Skeletal muscle tissue (tissue), 3 donors: ENCODE measurements at regions not wholly inside any gene's neighbourhood (a gene's known extent, or its start where the extent isn't known, plus 50 kb on each side); places are given as distances from the start of the nearest gene placed in this dataset.

Source experiments
- H3K27ac ChIP-seq: one replicate; pipeline ENCODE4 v1.7.0; 2013; ENCODE audit warnings: mild to moderate bottlenecking, low read depth, low read length, inconsistent platforms
- H3K27me3 ChIP-seq, 3 donors: one replicate each; pipeline ENCODE4 v1.7.0; 2013; ENCODE audit warnings: low read length in 3 of 3; ENCODE audit not compliant: control insufficient read depth in 3 of 3, insufficient read depth in 3 of 3
- H3K36me3 ChIP-seq, 3 donors: one replicate each; pipeline ENCODE4 v1.7.0; 2013; ENCODE audit warnings: low read length in 3 of 3; ENCODE audit not compliant: control insufficient read depth in 3 of 3, insufficient read depth in 3 of 3
- H3K4me1 ChIP-seq, 3 donors: one replicate each; pipeline ENCODE4 v1.7.0; 2013; ENCODE audit warnings: low read length in 3 of 3, mild to moderate bottlenecking in 3 of 3; ENCODE audit not compliant: control insufficient read depth in 3 of 3, insufficient read depth in 3 of 3
- H3K4me3 ChIP-seq, 3 donors: one replicate each; pipeline ENCODE4 v1.7.0; 2013; ENCODE audit warnings: low read length in 3 of 3
- H3K9ac ChIP-seq, 3 donors: one replicate each; pipeline ENCODE4 v1.7.0; 2013; ENCODE audit warnings: low read length in 3 of 3, mild to moderate bottlenecking in 3 of 3, moderate library complexity in 2 of 3, low read depth in 1 of 3
- H3K9me3 ChIP-seq, 3 donors: one replicate each; pipeline ENCODE4 v1.7.0; 2013; ENCODE audit warnings: low read length in 3 of 3; ENCODE audit not compliant: control insufficient read depth in 3 of 3
- donor health status: Osteomylitis.

DNA sequence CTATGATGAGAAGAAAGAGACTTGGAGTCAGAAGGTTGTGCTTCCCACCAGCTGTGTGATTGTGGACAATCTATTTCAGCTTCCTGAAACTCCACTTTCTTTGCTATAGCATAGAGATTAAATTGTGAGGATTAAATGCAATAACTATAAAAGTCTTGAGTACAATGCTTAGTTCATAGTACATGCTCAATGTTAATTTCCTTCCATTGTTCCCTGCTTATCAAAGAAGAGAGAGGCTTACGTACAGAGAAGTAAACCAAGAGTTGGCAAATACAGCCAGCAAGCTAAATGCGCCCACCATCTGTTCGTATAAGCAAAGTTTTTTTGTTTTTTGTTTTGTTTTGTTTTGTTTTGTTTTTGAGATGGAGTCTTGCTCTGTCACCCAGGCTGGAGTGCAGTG lies 317.9 kb upstream of the NFIA start:
- Histone ChIP-seq H3K4me1 (peaks cover 0 to 6% (median 2%) of the 10 kb centered on the region in 3 donors), H3K9me3 (no peaks in the 10 kb centered on the region), H3K36me3 (no peaks in the 10 kb centered on the region), H3K4me3 (no peak overlapping the region), H3K27me3 (no peaks in the 10 kb centered on the region), H3K27ac (no peak overlapping the region), H3K9ac (no peak overlapping the region)

DNA sequence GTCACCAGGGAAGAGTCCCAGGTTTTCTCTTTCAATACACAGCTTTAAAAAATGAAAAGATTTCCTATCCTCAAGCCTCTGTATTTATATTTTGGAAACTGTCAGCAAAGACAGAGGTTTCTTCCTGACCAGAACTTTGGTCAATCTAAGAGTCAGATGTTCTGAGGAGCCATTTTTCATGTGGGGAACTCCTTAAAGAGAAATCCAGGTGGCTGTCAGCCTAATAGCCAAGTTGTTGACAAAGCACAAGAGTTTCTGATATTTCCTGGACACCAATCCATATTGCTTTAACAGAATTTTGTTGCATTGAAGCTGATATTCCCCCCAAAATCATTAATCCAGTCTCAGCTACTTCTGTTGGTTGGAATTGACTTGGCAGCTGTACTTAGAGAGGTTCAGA lies 318.6 kb upstream of the NFIA start:
- H3K36me3 ChIP-seq: no peaks in the 10 kb centered on the region
- H3K9ac ChIP-seq: no peak overlapping the region
- H3K4me1 ChIP-seq: peaks cover 0 to 6% (median 2%) of the 10 kb centered on the region in 3 donors
- H3K27ac ChIP-seq: no peak overlapping the region
- no peak overlapping the region for H3K4me3 ChIP-seq
- no peaks in the 10 kb centered on the region for H3K27me3 ChIP-seq
- H3K9me3 ChIP-seq: no peaks in the 10 kb centered on the region

DNA sequence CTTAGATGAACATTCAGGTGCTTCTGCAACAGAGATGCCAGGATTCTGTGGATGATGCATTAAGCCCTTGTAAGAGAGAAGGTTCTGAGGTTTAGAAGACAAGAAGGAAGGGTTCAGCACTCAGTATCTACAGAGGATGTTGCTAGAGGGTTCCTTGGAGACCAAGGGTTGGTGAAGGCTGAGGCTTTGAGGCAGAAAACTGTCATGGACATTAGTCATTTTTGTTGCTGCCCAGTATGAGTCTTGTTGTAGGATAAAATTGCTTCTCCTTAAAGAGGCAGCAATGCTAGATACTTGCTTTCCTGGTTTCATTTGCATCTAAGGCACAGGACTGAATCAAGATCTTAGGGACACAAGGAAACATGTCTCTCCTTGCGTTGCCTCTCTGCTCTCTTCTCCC lies 319.4 kb upstream of the NFIA start:
- H3K4me3 ChIP-seq: no peak overlapping the region
- H3K4me1 ChIP-seq: peaks cover 0 to 6% (median 2%) of the 10 kb centered on the region in 3 donors
- no peaks in the 10 kb centered on the region for H3K27me3 ChIP-seq
- no peaks in the 10 kb centered on the region for H3K36me3 ChIP-seq
- no peak overlapping the region for H3K27ac ChIP-seq
- no peak overlapping the region for H3K9ac ChIP-seq
- H3K9me3 ChIP-seq: no peaks in the 10 kb centered on the region

DNA sequence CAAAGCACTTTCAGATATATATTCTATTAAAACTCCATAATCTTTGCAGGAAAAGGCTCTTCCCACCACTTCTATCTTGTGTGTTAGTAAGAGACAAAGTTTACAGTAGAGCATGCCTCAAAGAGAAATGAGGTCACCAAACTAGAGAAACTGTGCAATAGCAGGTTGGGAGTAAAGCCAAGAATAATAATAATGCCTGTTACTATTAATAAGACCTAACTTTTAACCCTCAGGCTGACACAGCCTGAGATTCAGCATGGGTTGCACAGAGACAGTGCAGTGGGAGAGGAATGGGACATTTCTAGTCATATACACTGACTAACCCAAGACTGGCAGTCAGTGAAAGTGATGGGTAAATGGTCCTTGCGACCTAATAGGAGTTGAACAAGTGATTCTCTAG lies 320.2 kb upstream of the NFIA start:
- H3K27ac ChIP-seq: no peak overlapping the region
- H3K4me3 ChIP-seq: no peak overlapping the region
- no peaks in the 10 kb centered on the region for H3K27me3 ChIP-seq
- no peaks in the 10 kb centered on the region for H3K9me3 ChIP-seq
- H3K36me3 ChIP-seq: no peaks in the 10 kb centered on the region
- no peak overlapping the region for H3K9ac ChIP-seq
- H3K4me1 ChIP-seq: peaks cover 0 to 6% (median 2%) of the 10 kb centered on the region in 3 donors

DNA sequence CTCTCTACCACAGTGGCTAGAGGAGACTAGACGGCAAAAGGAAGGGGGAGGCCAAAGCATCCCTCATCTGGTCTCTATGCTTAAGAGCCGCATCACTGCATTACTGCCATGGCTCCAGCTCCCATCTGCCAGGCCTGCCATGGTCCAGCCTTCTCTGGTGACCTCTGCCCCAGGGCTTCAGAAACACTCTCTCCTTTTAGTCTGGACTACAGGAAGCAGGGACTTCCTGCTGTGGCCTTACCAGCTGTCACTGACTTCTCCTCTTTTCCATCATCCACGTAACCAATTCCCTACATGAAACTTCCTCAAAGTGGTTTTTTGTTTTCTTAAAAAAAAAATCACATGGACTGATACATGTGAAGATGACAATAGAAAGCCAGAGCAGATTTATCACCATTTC lies 323.1 kb upstream of the NFIA start:
- no peak overlapping the region for H3K9ac ChIP-seq
- H3K4me1 ChIP-seq: peaks cover 0 to 6% (median 2%) of the 10 kb centered on the region in 3 donors
- no peaks in the 10 kb centered on the region for H3K27me3 ChIP-seq
- no peak overlapping the region for H3K4me3 ChIP-seq
- H3K27ac ChIP-seq: no peak overlapping the region
- H3K36me3 ChIP-seq: no peaks in the 10 kb centered on the region
- no peaks in the 10 kb centered on the region for H3K9me3 ChIP-seq

DNA sequence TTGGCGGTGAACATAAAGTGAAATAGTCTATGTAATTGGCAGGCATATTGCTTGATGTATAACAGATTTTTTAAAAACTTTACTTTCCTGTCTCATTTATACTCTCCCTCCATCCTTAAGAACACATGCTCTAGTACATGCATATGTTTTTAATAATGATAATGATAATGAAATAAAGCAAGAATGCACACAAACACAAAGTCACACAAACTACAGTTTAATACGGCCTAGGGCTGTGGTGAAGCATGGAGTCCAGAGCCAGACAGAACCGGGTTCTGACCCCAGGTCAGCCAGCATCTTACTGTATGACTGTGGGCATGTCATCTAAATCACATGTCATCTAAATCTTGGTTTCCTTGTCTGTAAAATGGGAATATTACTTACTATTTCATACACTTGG lies 324.9 kb upstream of the NFIA start:
- no peak overlapping the region for H3K9ac ChIP-seq
- H3K9me3 ChIP-seq: no peaks in the 10 kb centered on the region
- H3K4me1 ChIP-seq: no peaks in the 10 kb centered on the region
- H3K4me3 ChIP-seq: no peak overlapping the region
- H3K27ac ChIP-seq: no peak overlapping the region
- no peaks in the 10 kb centered on the region for H3K36me3 ChIP-seq
- H3K27me3 ChIP-seq: no peaks in the 10 kb centered on the region

DNA sequence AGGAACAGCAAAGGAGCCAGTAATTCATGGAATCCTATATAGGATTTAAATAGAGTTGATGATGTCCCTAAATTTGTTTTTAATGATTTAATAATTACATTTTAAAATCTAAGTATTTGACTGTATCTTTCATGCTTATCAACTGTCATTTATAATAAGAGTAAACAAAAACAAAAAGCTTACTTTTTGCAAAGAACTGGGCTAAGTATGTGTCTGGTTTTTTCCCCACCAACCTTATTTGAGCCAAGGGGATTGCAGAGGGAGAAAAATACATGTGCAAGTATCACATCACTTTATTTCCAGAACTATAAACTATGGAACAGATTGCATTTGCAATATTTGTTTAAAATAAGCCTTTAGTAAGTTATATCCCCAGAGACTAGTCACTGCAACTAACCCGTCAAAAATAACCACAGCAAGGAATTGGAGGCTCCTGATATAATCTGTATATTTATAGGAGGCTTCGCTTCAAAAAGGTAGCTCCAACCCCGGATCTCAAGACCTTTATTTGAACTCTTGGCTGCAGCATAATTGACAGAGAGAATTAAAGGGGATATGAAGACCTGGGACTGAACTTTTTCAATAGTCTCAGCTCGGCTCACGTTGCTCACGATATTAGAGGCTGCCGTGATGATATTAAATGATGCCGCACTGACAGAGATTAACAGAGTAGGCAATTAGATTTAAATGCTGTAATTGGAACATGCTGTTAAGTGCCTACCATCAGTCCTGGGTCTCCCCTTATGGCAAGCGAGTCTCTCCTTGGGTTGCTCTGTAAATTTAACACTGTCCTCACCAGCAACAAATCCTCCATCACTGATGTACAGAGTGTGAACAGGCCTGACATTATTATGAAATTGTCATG lies 329.1 kb upstream of the NFIA start:
- Histone ChIP-seq H3K27me3 (no peaks in the 10 kb centered on the region), H3K4me1 (no peaks in the 10 kb centered on the region), H3K27ac (no peak overlapping the region), H3K9me3 (no peaks in the 10 kb centered on the region), H3K4me3 (no peak overlapping the region), H3K36me3 (no peaks in the 10 kb centered on the region), H3K9ac (no peak overlapping the region)

DNA sequence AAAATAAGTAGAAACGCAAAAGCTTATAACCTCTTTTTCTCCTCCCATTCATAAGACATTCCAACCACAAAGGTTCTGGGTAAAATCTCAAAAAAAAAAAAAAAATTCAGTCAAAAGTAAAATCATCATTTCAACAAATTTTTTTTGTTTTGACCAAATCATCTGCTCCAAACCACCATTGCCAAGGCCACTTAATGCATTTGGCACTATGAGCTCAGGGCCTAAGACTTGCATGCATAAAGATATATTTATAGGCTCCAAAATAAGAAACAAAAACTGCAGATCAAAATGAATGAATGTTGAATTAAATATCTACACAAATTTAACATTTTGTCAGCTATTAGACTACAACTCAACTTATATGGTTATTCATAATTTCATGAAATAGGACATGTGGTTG lies 331.1 kb upstream of the NFIA start:
- H3K36me3 ChIP-seq: no peaks in the 10 kb centered on the region
- H3K9ac ChIP-seq: no peak overlapping the region
- H3K27ac ChIP-seq: no peak overlapping the region
- H3K4me3 ChIP-seq: no peak overlapping the region
- no peaks in the 10 kb centered on the region for H3K27me3 ChIP-seq
- H3K9me3 ChIP-seq: no peaks in the 10 kb centered on the region
- no peaks in the 10 kb centered on the region for H3K4me1 ChIP-seq

DNA sequence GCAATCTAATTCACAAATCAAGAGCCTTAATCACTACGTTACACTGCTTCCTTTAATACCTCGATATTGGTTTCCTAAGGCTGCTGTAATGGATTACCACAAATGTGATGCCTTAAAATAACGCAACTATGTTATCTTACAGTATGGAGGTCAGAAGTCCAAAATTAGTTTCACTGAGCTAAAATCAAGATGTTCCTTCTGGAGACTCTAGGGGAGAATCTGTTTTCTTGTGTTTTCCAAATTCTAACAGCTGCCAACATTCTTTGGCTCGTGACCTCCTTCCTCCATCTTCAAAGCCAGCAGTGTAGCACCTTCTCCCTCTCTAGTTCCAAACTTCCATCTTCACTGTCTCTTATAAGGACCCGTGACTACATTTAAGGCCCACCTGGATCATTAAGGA lies 335.0 kb upstream of the NFIA start:
- no peak overlapping the region for H3K4me3 ChIP-seq
- no peak overlapping the region for H3K9ac ChIP-seq
- H3K4me1 ChIP-seq: no peaks in the 10 kb centered on the region
- H3K9me3 ChIP-seq: no peaks in the 10 kb centered on the region
- no peaks in the 10 kb centered on the region for H3K27me3 ChIP-seq
- no peak overlapping the region for H3K27ac ChIP-seq
- H3K36me3 ChIP-seq: no peaks in the 10 kb centered on the region

DNA sequence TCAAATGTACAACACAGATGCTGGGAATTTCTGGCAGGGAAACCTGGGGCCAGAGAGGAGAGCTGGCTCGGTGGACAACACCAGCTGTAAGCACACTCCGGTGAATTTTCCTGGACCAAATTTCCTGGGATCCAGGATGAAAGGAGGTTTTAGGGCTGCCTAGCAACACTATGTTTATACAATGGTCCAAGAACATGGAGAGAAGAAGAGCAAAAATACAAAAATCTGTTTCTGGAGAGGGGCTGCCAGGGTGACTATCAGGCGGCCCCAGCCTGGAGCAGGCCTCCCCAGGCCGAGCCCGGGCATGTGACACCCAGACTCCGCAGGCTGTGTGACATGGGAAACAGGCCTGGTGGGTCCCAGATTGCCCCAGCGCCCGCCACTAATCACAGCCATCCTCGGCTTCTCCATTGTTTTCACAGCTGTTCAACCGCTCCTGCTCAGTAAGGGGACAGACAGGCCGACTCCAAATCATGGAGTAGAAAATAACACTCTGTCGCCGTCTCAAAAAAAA lies 336.0 kb upstream of the NFIA start:
- no peak overlapping the region for H3K27ac ChIP-seq
- no peak overlapping the region for H3K9ac ChIP-seq
- H3K27me3 ChIP-seq: no peaks in the 10 kb centered on the region

More for the DNA sequence above, 336.0 kb upstream of the NFIA start:
- Histone ChIP-seq H3K4me3 (no peak overlapping the region), H3K9me3 (no peaks in the 10 kb centered on the region), H3K36me3 (no peaks in the 10 kb centered on the region), H3K4me1 (no peaks in the 10 kb centered on the region)
